OCI-LY7 (cell line): ENCODE measurements at regions not wholly inside any gene's neighbourhood (a gene's known extent, or its start where the extent isn't known, plus 50 kb on each side); places are given as distances from the start of the nearest gene placed in this dataset.

Source experiments
- EZH2phosphoT487 ChIP-seq: fragments of 200-600 bp; sonication (generic); IDR thresholded peaks from 2 replicates; pipeline ENCODE4 v1.6.1; 2018; ENCODE audit warnings: low read depth, borderline replicate concordance, mild to moderate bottlenecking, mixed run types, antibody characterized with exemption, low read length, moderate library complexity, mixed read lengths
- TF ChIP-seq, protein P1 (sequence below): fragments of 200-600 bp; sonication (generic); conservative IDR thresholded peaks from 2 replicates; pipeline ENCODE4 v1.5.1; 2014; ENCODE audit warnings: mild to moderate bottlenecking, antibody characterized with exemption, low read length, moderate library complexity, mixed read lengths

DNA sequence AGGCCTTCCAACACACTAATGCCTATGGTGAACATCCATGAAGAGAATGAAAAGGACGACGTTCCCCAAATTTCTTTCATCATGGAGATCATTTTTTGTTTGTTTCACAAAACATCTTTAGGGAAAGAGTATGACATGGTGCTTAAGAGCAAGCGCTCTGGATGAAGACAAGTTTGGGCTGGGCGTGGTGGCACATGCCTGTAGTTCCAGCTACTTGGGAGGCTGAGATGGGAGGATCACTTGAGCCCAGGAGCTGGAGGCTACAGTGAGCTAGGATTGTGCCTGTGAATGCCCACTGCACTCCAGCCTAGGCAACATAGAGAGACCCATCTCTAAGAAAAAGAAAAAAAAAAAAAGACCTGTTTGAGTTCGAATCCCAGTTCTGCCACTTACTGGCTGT lies 253.1 kb downstream of the PTPRU start:
- TF ChIP-seq, protein P1, sequence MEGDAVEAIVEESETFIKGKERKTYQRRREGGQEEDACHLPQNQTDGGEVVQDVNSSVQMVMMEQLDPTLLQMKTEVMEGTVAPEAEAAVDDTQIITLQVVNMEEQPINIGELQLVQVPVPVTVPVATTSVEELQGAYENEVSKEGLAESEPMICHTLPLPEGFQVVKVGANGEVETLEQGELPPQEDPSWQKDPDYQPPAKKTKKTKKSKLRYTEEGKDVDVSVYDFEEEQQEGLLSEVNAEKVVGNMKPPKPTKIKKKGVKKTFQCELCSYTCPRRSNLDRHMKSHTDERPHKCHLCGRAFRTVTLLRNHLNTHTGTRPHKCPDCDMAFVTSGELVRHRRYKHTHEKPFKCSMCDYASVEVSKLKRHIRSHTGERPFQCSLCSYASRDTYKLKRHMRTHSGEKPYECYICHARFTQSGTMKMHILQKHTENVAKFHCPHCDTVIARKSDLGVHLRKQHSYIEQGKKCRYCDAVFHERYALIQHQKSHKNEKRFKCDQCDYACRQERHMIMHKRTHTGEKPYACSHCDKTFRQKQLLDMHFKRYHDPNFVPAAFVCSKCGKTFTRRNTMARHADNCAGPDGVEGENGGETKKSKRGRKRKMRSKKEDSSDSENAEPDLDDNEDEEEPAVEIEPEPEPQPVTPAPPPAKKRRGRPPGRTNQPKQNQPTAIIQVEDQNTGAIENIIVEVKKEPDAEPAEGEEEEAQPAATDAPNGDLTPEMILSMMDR: no peak
- TF ChIP-seq EZH2phosphoT487: no peak
